ENCODE measurements at regions not wholly inside any gene's neighbourhood (a gene's known extent, or its start where the extent isn't known, plus 50 kb on each side); places are given as distances from the start of the nearest gene placed in this dataset.
"Not testable (repeated sequence)": the region's sequence is repeated elsewhere in the genome, so short reads cannot be mapped to it uniquely, and the experiment has no call there.

GRCh38 chr1:185652348-185652747 lies 81.8 kb upstream of the HMCN1 start:
- H4K91ac ChIP-seq (ENCODE audit: low read depth, low read length) = no peak overlapping the region
- no peak overlapping the region for H3K9ac ChIP-seq (ENCODE audit: low read length)
- no peaks in the 10 kb centered on the region for H3K27me3 ChIP-seq (ENCODE audit: insufficient read depth, low read length)
- peak overlapping the region; percentile 63 for H2BK12ac ChIP-seq (ENCODE audit: low read length)
- H2AFZ ChIP-seq (ENCODE audit: insufficient read depth, low read length, poor library complexity) = no peak overlapping the region
- no peak overlapping the region for H3K4me2 ChIP-seq (ENCODE audit: low read length)
- WGBS (ENCODE audit: extremely low coverage, insufficient coverage, insufficient read length) = no CpG with 5 or more reads among the region's 2 CpGs
- H2BK5ac ChIP-seq (ENCODE audit: low read depth, low read length, poor library complexity) = no peak overlapping the region
- peaks cover 30% of the 10 kb centered on the region for H3K79me1 ChIP-seq (ENCODE audit: low read length)
- H3K79me2 ChIP-seq (ENCODE audit: control insufficient read depth, insufficient read depth, low read length, poor library complexity) = peaks cover 5% of the 10 kb centered on the region
- H2AK5ac ChIP-seq (ENCODE audit: low read length) = peak overlapping the region; percentile 35
- H3K18ac ChIP-seq (ENCODE audit: low read length) = no peak overlapping the region
- no peak for DNase-seq
- H3K4me3 ChIP-seq (ENCODE audit: low read depth, low read length) = no peak overlapping the region
- H3K4me1 ChIP-seq (ENCODE audit: control insufficient read depth in 1 of 2, insufficient read depth in 2 of 2, low read length in 2 of 2) = peaks cover 0 to 6% of the 10 kb centered on the region in 2 experiments
- H4K12ac ChIP-seq (ENCODE audit: low read depth, low read length) = no peak overlapping the region
- H3K36me3 ChIP-seq (ENCODE audit: control insufficient read depth in 1 of 2, insufficient read depth in 2 of 2, low read length in 2 of 2) = peaks cover 2 to 5% of the 10 kb centered on the region in 2 experiments
- H3K14ac ChIP-seq (ENCODE audit: low read length) = no peak overlapping the region
- H4K8ac ChIP-seq (ENCODE audit: low read depth, low read length) = no peak overlapping the region
- H3K4ac ChIP-seq (ENCODE audit: low read depth, low read length) = no peak overlapping the region
- H3K23ac ChIP-seq (ENCODE audit: low read length) = no peak overlapping the region
- no peak overlapping the region for H3K27ac ChIP-seq (ENCODE audit: low read depth, low read length)
- H2BK120ac ChIP-seq (ENCODE audit: insufficient read depth, low read length, poor library complexity) = no peak overlapping the region
- H3K9me3 ChIP-seq (ENCODE audit: insufficient read depth, low read depth, low read length) = peaks cover 7% of the 10 kb centered on the region

- Histone ChIP-seq H4K91ac (ENCODE audit: low read depth, low read length) (peak overlapping the region; percentile 62), H3K27ac (ENCODE audit: low read depth, low read length) (no peak overlapping the region), H3K14ac (ENCODE audit: low read length) (no peak overlapping the region), H3K4me3 (ENCODE audit: low read depth, low read length) (no peak overlapping the region), H2AK5ac (ENCODE audit: low read length) (peak overlapping the region; percentile 51), H3K27me3 (ENCODE audit: insufficient read depth, low read length) (no peaks in the 10 kb centered on the region), H2BK5ac (ENCODE audit: low read depth, low read length, poor library complexity) (no peak overlapping the region), H3K36me3 (ENCODE audit: control insufficient read depth in 1 of 2, insufficient read depth in 2 of 2, low read length in 2 of 2) (peaks cover 2 to 5% of the 10 kb centered on the region in 2 experiments), H3K23ac (ENCODE audit: low read length) (no peak overlapping the region), H3K4ac (ENCODE audit: low read depth, low read length) (peak overlapping the region; percentile 8), H3K4me1 (ENCODE audit: control insufficient read depth in 1 of 2, insufficient read depth in 2 of 2, low read length in 2 of 2) (peaks cover 0 to 6% of the 10 kb centered on the region in 2 experiments), H2BK120ac (ENCODE audit: insufficient read depth, low read length, poor library complexity) (peak overlapping the region; percentile 41), H3K9me3 (ENCODE audit: insufficient read depth, low read depth, low read length) (peaks cover 7% of the 10 kb centered on the region), H2BK12ac (ENCODE audit: low read length) (peak overlapping the region; percentile 72), H3K9ac (ENCODE audit: low read length) (no peak overlapping the region), H3K79me1 (ENCODE audit: low read length) (peaks cover 30% of the 10 kb centered on the region), H4K12ac (ENCODE audit: low read depth, low read length) (no peak overlapping the region), H3K4me2 (ENCODE audit: low read length) (no peak overlapping the region), H4K8ac (ENCODE audit: low read depth, low read length) (peak overlapping the region; percentile 3), H3K18ac (ENCODE audit: low read length) (no peak overlapping the region), H2AFZ (ENCODE audit: insufficient read depth, low read length, poor library complexity) (no peak overlapping the region), H3K79me2 (ENCODE audit: control insufficient read depth, insufficient read depth, low read length, poor library complexity) (peaks cover 5% of the 10 kb centered on the region)
- no CpG with 5 or more reads among the region's 3 CpGs for WGBS (ENCODE audit: extremely low coverage, insufficient coverage, insufficient read length)
- no peak for DNase-seq
Observed at GRCh38 chr1:185650602-185651230, 83.5 kb upstream of the HMCN1 start.

GRCh38 chr1:185648858-185649589 lies 85.2 kb upstream of the HMCN1 start:
- no peaks in the 10 kb centered on the region for H3K27me3 ChIP-seq (ENCODE audit: insufficient read depth, low read length)
- peak overlapping the region; percentile 99 for H2BK120ac ChIP-seq (ENCODE audit: insufficient read depth, low read length, poor library complexity)
- no peak overlapping the region for H3K23ac ChIP-seq (ENCODE audit: low read length)
- no CpG with 5 or more reads among the region's 38 CpGs for WGBS (ENCODE audit: extremely low coverage, insufficient coverage, insufficient read length)
- H3K79me1 ChIP-seq (ENCODE audit: low read length) = peaks cover 37% of the 10 kb centered on the region
- H4K91ac ChIP-seq (ENCODE audit: low read depth, low read length) = peak overlapping the region; percentile 97
- H3K9me3 ChIP-seq (ENCODE audit: insufficient read depth, low read depth, low read length) = peaks cover 7% of the 10 kb centered on the region
- H3K4me1 ChIP-seq (ENCODE audit: control insufficient read depth in 1 of 2, insufficient read depth in 2 of 2, low read length in 2 of 2) = peaks cover 4 to 6% of the 10 kb centered on the region in 2 experiments
- H3K18ac ChIP-seq (ENCODE audit: low read length) = peak overlapping the region; percentile 85
- H2AFZ ChIP-seq (ENCODE audit: insufficient read depth, low read length, poor library complexity) = peak overlapping the region; percentile 56
- H3K27ac ChIP-seq (ENCODE audit: low read depth, low read length) = peak overlapping the region; percentile 98
- peaks cover 2 to 5% of the 10 kb centered on the region in 2 experiments for H3K36me3 ChIP-seq (ENCODE audit: control insufficient read depth in 1 of 2, insufficient read depth in 2 of 2, low read length in 2 of 2)
- peak overlapping the region; percentile 91 for H2BK5ac ChIP-seq (ENCODE audit: low read depth, low read length, poor library complexity)
- H2BK12ac ChIP-seq (ENCODE audit: low read length) = peak overlapping the region; percentile 99
- H2AK5ac ChIP-seq (ENCODE audit: low read length) = peak overlapping the region; percentile 86
- peaks cover 7% of the 10 kb centered on the region for H3K79me2 ChIP-seq (ENCODE audit: control insufficient read depth, insufficient read depth, low read length, poor library complexity)
- peak overlapping the region; percentile 90 for H3K14ac ChIP-seq (ENCODE audit: low read length)
- peak overlapping the region; percentile 56 for H3K4ac ChIP-seq (ENCODE audit: low read depth, low read length)
- H3K4me3 ChIP-seq (ENCODE audit: low read depth, low read length) = no peak overlapping the region
- no peak overlapping the region for H3K4me2 ChIP-seq (ENCODE audit: low read length)
- peak overlapping the region; percentile 66 for H4K8ac ChIP-seq (ENCODE audit: low read depth, low read length)
- DNase-seq = no peak
- peak overlapping the region; percentile 35 for H4K12ac ChIP-seq (ENCODE audit: low read depth, low read length)
- H3K9ac ChIP-seq (ENCODE audit: low read length) = no peak overlapping the region

- DNase-seq; H2AFZ ChIP-seq (ENCODE audit: insufficient read depth, low read length, poor library complexity); H3K79me2 ChIP-seq (ENCODE audit: control insufficient read depth, insufficient read depth, low read length, poor library complexity); H3K4me2 ChIP-seq (ENCODE audit: low read length); H3K9me3 ChIP-seq (ENCODE audit: insufficient read depth, low read depth, low read length); H3K23ac ChIP-seq (ENCODE audit: low read length); H4K12ac ChIP-seq (ENCODE audit: low read depth, low read length); H3K36me3 ChIP-seq (ENCODE audit: control insufficient read depth in 1 of 2, insufficient read depth in 2 of 2, low read length in 2 of 2); H3K9ac ChIP-seq (ENCODE audit: low read length); H3K4me1 ChIP-seq (ENCODE audit: control insufficient read depth in 1 of 2, insufficient read depth in 2 of 2, low read length in 2 of 2); H3K27me3 ChIP-seq (ENCODE audit: insufficient read depth, low read length); H3K4me3 ChIP-seq (ENCODE audit: low read depth, low read length): not testable (repeated sequence)
- no CpG with 5 or more reads among the region's 12 CpGs for WGBS (ENCODE audit: extremely low coverage, insufficient coverage, insufficient read length)
- H2BK5ac ChIP-seq (ENCODE audit: low read depth, low read length, poor library complexity) = peak overlapping the region; percentile 96
- peak overlapping the region; percentile 89 for H3K4ac ChIP-seq (ENCODE audit: low read depth, low read length)
- peak overlapping the region; percentile 98 for H3K27ac ChIP-seq (ENCODE audit: low read depth, low read length)
- peak overlapping the region; percentile 93 for H3K14ac ChIP-seq (ENCODE audit: low read length)
- H3K18ac ChIP-seq (ENCODE audit: low read length) = peak overlapping the region; percentile 32
- peak overlapping the region; percentile 76 for H4K8ac ChIP-seq (ENCODE audit: low read depth, low read length)
- peaks cover 32% of the 10 kb centered on the region for H3K79me1 ChIP-seq (ENCODE audit: low read length)
- peak overlapping the region; percentile 86 for H2BK120ac ChIP-seq (ENCODE audit: insufficient read depth, low read length, poor library complexity)
- H4K91ac ChIP-seq (ENCODE audit: low read depth, low read length) = peak overlapping the region; percentile 94
- H2BK12ac ChIP-seq (ENCODE audit: low read length) = peak overlapping the region; percentile 83
- H2AK5ac ChIP-seq (ENCODE audit: low read length) = peak overlapping the region; percentile 60
Observed at GRCh38 chr1:185647597-185648267, 86.5 kb upstream of the HMCN1 start.
